ENCODE measurements at regions not wholly inside any gene's neighbourhood (a gene's known extent, or its start where the extent isn't known, plus 50 kb on each side); places are given as distances from the start of the nearest gene placed in this dataset.

DNA sequence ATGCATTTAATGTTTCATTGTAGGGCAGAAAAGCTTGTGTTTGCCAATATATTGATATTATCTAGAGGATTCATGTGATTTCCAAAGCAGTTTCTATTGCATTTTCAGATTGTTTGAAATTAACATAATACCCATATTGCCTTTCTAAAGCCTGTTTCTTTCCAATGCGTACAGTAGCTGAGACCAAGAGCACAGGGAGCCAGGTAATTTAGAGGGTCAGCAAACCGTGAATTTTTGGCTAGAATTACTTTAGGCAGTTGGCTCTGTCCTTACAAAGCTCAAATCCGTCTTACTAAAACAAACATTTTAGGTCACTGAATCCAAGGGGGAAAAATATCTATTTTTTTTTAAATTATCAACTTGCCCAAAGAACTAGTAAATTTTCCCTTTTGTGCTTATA lies 604.9 kb upstream of the ADARB2 start:
- no peak for DNase-seq (ENCODE audit: low read depth)

DNA sequence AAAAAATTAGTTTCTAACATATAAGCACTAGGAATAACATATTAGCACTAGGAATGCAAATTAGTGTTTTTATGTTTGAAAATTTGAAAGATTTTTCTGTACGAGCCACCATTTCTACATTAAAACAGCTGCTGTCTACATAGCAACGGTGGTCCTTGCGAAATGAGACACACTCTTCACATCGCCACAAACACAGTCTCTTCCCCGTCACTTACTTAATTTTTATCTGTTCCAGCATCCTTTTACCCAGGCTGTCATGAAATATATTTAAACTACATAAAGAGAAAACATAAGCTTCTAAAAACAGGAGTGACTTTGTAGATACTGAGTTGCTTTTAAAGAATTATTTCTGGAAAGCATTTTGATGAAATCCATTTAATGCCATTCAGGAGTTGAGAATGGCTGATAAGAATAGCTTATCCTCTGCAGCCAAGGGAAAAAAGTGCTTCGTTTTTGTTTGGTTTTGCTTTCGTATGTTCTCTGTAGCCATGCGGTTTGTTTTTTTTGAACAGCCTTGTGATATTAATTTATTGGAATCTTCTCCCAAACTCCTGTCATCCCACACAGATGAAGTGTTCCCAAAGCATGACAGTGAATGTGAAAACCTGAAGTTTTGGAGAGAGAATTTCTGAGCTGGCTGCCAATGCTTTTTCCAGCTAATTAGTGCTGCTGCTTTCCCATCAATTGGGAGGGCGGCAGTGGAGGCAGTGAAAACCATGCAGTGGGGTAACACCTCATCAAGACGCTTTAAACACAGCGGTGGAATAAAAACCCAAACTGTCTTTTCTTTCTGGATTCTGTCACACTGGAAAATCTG lies 603.7 kb upstream of the ADARB2 start:
- peak; percentile 23 for DNase-seq (ENCODE audit: low read depth)

DNA sequence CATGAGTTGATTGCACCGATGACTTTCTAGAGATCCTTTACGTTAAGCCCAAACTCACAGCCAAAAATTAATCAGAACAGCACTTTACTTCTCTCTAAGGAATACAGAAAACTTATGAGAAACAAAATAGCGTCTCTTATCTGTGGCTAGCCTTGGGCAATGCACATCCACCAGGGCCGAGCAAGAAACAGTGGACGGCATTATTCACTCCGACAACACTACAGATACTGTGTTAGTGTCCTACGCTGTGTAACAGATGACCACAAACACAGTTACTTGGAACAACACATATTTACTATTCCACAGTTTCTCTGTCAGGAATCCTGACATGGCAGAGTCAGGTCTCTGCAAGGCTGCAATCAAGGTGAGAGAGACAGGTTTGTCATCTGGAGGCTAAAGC lies 598.3 kb upstream of the ADARB2 start:
- no peak for DNase-seq (ENCODE audit: low read depth)

DNA sequence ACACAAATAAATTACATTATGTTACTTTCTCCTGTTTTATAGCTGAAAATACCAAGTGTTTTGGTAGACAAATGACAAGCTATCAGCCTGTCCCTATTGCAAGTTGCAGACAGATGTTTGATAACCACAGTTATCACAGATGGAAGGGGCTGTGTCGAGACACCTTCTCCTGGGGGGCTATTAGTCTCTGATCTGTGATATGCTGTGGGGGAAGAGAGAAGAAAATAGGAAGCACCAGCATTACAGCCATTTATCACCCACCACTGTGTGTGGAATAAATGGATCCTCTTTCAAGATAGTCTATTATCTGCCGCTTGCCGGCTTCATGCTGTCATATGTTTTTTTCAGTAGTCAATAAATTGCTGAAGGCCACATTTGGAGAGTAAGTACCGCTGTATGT lies 597.2 kb upstream of the ADARB2 start:
- no peak for DNase-seq (ENCODE audit: low read depth)

DNA sequence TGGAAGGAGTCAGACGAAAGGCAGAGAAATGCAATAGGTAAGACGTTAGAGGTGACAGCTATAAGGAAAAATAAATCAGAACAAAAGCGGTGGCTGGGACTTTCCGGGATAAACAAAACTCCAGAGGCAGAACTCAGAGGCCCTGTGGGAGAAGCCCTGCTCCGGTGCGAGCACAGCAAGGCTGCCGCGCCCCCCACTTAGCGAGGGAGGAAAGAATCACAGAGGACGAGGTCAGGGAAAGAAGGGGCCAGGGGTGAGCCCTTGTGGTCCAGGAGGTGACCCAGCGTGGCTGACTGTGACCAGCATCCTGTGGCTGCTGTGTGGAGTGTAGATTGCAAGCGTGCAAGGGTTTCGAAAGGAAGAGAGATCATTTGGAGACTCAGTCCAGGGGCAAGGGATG lies 591.8 kb upstream of the ADARB2 start:
- peak; percentile 30 for DNase-seq (ENCODE audit: low read depth)

DNA sequence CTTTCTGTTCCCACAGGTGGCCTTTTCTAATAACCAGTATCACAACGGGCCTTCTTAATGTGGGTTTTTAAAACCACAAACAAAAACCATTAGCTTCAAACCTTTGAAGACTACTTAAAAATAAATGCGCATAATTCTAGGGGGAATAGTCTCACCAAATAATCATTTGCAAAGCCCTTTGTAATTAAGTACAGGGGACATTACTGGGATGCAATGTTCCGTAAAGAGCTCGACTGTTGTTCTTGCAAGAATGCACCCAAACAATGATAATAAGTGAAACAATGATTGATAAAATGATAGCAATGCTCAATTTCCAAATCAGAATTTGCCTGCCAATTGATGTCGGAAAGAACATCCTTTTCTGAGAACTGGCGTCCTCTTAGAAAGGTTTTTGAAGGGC lies 589.1 kb upstream of the ADARB2 start:
- no peak for DNase-seq (ENCODE audit: low read depth)

DNA sequence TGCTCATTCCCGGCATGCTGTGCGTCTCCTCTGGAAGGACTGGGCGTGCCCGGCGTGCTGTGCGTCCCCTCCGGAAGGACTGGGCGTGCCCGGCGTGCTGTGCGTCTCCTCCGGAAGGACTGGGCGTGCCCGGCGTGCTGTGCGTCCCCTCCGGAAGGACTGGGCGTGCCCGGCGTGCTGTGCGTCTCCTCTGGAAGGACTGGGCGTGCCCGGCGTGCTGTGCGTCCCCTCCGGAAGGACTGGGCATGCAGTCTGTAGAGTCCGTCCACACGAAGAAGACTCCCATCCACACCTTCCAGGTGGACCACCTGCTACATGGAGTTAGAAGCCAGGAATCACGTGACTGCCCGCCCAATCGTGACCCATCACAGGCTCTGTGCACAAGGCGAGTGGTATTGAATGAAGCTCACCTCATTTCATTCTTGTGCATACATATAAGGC lies 577.7 kb upstream of the ADARB2 start:
- peak; percentile 63 for DNase-seq (ENCODE audit: low read depth)

DNA sequence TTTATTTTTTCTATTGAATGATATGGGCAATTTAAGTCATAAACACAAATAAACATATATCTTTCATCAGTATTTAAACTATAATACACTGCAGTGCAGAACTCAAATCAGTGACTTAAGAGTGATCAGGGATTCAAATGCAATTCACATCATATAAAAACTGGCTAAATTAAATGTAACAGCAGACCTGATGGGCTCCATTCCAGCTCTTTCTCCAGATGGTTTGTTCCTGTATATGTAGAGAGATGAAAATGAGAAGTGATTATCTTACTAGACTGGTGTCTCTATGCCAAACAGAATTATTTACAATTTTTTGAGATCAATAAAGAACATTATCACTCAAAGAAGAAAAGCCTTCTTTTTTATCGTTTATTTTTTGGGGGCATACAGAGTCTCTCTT lies 568.8 kb upstream of the ADARB2 start:
- DNase-seq (ENCODE audit: low read depth), result no peak

DNA sequence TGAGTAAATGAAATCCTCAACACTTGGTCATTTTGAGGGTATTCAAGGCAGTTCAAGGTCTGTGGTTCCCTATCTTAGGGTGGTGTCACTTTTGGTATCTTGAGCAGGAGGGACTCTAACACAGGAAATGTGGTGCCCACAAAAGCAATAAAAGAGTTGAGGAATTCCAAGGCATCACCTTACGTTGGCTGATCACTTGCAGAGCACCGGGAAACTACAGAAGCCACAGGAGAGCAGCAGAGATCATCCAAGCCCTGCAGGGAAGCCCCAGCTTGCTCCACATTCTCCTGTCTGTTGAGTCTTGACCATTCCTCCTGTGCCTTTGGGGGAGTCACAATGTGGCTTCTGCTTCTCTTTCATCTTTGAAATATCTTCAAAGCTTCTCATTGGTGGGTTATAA lies 565.8 kb upstream of the ADARB2 start:
- DNase-seq (ENCODE audit: low read depth), result no peak

DNA sequence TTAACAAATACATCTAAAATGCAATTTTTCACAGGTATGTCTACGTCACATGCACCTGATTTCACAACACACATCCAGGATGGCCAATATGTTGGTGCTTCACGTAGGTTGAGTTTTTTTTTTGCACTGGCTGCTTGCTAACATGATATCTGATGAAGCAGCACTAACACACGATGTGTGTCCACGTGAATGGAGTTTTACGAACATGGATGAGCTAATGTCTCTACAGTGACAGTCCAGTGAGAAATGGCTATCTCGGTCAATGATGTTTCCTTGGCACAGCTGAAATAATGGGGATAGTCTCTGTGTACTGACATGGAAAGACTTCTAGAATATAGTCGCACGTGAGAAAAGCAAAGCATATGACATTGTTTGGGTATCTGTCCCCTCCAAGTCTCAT lies 563.9 kb upstream of the ADARB2 start:
- no peak for DNase-seq (ENCODE audit: low read depth)

DNA sequence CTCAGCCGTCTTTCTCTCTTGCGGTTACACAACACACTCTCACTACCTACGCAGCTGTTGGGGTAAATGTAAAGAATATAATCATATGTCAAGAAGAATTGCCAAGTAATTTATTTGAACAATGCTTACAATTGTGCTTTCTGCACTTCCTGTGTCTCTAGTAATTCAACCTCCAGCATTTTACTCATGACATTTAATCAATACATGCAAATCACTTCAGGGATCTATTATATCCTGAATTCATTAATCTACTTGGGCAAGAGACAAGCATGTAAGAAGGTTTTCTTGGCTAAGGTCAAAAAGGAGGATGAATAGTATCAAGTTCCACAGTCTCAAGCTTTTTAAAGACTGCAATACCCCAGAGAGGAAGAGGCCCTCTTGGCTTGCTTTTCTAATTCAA lies 562.9 kb upstream of the ADARB2 start:
- no peak for DNase-seq (ENCODE audit: low read depth)

DNA sequence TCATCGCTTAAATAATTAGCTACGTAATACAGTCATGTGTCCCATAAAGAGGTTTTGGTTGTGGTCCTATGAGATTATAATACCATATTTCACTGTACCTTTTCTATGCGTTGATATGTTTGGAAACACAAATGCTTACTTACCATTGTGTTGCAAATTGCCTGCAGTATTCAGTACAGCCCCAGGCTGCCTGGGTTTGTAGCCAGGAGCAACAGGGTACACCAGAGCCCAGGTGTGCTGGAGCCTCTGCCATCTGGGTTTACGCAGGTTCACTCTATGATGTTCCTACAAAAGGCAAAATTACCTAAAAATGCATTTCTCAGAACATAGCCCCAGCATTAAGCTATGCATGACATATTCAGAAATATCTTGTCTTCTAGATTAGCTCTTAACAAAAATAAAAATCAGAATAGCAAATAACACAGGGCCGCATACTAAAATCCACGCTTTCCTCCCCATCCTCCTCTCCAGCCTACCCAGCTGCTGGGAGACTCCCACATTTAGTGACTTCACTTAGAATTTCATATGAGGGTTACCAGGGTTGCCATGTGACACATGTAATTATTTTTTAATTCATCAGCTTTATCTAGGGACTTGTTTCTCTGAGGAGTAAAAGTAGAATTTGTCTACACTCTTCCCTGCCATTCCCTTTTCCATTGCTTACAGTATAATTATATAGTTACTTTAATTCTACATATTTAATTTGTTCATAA lies 559.0 kb upstream of the ADARB2 start:
- DNase-seq (ENCODE audit: low read depth), result no peak

DNA sequence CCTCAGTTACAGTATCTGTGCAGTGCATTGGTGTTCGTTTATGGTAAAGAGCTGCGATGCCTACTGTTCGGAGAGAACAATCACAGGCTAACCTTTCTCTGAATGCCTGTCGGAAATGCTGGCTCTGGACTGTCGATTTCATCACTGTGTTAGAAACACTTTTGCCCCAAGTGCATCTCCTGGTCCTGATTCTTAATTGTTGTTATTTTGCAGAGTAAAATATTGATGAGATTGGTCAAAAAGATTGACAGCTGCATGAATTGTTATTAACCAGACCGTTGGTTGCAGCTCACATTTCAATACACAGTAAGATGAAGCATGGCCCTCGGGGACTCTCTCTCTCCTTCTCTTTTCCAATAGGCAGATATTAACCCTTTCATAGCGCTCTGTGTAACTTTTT lies 557.4 kb upstream of the ADARB2 start:
- no peak for DNase-seq (ENCODE audit: low read depth)

DNA sequence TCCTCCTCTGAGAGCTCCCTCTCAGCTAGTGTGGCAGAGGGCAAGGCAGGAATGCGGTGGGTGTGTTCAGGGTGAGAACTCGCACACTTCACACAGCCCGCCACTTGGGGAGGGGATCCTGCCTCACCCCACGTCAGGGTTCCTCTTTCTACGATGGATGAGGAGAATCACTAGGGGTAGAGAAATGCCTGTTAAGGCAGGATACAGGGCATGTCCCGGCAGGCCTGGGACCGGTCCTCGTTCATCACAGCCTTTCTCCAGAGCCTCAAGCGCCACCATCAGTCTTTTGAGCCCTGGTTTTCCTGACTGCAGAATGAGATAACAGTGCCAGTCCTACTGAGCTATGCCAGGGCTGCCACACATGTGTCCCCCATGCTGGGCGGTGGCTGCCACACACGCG lies 546.7 kb upstream of the ADARB2 start:
- peak; percentile 54 for DNase-seq (ENCODE audit: low read depth)

DNA sequence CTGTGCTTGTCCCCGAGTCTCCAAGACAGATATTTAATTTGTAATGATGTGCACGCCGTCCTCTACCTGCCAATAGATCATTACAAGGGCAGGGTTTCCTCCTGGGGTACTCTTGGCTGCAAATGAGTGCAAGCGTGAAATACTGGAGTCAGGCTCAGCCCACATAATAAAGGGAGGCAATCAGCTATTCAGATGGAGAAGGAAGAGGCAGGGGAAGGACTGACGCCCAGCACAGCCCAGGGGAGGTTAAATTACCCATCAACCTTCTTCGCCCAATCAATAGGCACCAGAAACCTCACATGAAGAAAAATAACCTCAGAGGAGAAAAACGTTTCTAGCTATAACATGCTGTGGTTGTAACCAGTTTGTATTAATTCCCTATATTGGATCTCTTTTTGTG lies 544.9 kb upstream of the ADARB2 start:
- no peak for DNase-seq (ENCODE audit: low read depth)

DNA sequence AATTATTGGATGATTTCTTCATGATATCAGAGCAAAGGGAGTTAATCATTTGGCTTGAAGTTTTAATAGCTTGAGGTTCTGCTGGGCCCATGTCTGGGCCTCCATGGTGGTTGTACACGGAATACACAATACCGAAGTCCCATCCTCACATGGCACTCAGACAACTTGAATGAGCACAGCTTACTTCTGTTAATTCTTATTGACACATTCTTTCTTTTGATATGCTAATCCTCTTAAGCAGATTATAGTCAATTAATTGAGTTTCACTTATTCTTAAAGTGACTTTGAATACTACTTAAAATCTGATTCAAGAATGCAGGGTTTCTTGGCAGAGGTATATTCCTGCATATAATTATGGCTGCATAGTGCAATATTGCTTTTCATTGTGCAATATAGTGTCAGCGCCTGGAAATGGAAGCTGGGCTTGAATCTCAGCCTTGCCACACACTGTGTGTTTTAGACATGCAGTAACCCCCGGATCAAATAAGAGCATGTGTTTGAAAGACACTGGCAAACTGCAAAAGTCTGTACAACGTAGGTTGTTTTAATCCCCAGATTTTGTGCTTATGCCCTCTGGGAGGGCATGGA lies 543.5 kb upstream of the ADARB2 start:
- no peak for DNase-seq (ENCODE audit: low read depth)

DNA sequence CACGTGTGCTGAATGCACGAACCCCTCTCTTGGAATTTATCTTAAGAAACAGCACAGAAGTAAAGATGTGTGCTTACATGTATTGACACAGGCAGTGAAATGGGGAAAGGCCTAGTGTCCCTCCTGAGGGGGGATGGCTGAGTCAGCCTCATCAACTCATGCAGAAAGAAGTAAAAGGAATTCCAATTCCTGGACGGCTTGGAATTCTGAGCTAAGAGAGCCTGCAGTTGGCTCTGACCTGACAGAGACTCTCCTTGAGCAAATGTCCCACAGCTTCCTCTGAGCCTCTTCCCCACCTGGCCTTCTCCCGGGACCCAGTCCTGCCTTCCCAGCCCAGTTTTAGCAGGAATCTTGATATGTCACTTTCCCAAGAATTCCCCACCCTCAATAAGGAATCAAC lies 542.4 kb upstream of the ADARB2 start:
- DNase-seq (ENCODE audit: low read depth), result peak; percentile 65

DNA sequence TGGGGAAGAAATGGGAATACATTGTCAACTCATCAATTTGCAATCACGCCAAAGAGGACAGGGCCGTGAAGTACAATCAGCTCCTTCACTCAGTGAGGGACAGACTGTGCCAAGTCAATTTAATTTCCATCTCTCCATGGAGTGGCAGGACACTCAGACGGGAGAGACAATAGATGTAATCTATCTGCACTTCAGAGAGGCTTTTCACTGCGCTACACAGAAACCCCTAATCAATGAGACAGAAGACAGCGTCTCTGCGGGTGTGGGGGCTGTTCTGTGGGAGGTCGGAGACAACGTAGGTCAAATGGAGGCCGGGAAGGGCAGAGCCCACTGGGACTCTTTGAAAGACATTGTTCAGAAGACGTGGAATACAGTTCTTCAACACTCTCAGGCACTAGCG lies 541.0 kb upstream of the ADARB2 start:
- no peak for DNase-seq (ENCODE audit: low read depth)

DNA sequence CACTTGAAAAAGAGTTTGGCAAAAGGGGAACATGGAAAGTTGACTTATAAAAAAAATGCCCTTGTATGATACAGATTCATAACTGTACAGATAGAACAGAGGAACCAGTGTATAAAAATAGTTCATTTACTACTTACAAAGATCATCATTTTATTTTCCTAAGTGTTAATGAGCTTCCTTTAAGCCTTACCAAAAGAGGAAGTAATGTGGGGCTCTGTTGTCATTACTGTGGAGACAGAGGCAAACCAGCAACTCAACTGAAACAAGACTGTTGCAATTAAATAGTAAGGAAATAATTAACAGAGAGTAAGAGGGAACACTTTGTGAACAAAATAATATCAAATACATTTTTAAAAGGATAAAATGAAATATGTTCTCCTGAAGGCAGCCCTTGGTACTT lies 526.2 kb upstream of the ADARB2 start:
- DNase-seq (ENCODE audit: low read depth), result no peak

DNA sequence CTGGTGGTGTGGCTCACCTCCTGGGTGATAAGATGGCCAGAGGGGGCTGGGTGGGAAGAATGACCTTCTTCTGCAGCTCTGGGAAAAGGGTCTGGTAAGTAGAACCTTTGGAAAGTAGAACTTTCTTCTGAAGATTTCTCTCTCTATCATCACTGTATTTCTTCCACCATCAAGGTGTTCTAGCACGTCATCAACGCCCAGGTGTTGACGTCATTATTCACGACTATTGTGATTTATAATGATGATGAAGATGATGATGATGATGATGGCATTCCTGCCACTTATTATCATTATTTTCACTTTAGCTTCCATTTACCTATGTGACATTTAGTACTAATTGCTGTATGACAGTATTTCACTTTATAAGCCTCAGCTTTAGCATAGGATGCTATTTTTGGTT lies 525.6 kb upstream of the ADARB2 start:
- DNase-seq (ENCODE audit: low read depth), result no peak

DNA sequence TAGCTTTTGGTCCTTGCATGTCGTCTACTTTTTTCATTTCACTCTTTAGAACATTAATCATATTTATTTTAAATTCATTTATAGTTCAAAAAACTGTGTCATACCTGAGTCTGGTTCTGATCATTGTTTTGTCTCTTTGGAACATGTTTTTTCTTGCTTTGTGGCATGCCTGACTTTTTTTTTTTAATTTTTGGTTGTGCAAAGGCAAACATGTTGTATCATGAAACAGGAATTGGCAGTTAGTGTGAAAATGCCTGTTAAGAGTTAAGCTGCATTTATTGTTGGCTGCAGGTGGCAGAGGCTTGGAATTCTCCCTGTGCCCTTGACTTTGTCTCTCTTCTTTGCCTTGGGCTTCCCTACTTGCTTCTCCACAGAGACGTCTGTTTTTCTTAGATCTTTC lies 525.0 kb upstream of the ADARB2 start:
- DNase-seq (ENCODE audit: low read depth), result no peak

DNA sequence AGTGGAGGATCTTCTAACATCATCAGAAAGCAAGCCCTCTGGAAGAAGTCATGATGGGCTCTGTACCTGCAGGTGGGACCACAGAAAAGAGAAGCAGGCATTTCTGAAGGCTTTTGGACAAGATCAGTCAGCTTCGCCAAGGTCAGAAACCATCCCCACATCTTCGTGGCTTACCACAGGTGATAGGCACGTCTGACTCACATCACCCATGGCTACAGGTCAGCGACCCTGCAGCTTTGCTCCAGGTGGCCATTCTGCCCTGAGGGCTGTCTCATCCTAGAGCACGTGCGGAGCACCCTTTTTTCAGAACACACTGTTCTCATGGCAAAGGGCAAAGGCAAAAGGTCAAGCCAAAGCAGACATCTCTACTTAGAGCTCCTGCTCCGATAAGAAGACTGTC lies 518.9 kb upstream of the ADARB2 start:
- DNase-seq (ENCODE audit: low read depth), result no peak

DNA sequence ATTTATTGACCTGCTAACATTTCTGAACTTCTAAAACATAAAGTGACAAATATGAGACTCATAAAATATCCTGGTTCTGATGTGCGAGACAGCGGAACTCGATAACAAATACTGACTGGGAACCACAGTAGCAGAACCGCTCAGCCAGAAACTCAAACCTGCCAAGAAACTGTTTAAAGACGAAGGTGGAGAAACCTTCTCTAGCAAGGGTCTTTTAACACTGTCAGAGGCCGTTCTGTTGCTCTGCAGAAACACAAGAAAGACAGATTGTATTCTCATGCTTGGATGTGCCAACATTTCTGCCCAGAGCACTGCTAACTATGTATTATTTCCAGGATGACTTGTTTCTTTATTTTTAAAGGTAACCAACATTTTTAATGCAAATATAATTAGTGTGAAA lies 514.8 kb upstream of the ADARB2 start:
- no peak for DNase-seq (ENCODE audit: low read depth)
